ENCODE measurements at regions not wholly inside any gene's neighbourhood (a gene's known extent, or its start where the extent isn't known, plus 50 kb on each side); places are given as distances from the start of the nearest gene placed in this dataset.

DNA sequence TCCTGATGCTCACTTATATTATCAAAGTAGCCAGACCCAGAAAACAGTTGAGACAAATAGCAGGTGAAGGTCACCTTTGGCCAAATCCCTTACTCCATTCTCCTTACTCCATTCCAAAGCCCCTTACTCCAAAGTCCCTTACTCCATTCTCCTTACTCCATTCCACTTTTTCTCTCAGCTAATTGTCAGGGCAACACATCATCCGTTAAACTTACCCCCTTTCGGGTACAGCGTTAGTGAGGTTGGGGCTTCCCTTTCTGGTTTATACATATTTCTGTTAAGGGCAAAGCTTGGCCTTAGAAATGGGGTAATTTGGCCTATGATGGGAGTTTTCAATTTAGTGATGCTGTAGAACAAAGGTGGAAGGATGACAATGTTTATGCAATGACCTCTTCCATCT is 111.8 kb upstream of the CCND2 start:
- H2BK12ac ChIP-seq (ENCODE audit: low read length), result no peak overlapping the region
- no peak overlapping the region for H2AK5ac ChIP-seq (ENCODE audit: low read length)
- DNase-seq, result no peak
- H3K79me1 ChIP-seq (ENCODE audit: low read length), result peaks cover 11% of the 10 kb centered on the region
- H3K9me3 ChIP-seq (ENCODE audit: insufficient read depth, low read depth, low read length), result no peaks in the 10 kb centered on the region
- no peak overlapping the region for H2BK120ac ChIP-seq (ENCODE audit: insufficient read depth, low read length, poor library complexity)
- no peak overlapping the region for H2BK5ac ChIP-seq (ENCODE audit: low read depth, low read length, poor library complexity)
- H3K9ac ChIP-seq (ENCODE audit: low read length), result no peak overlapping the region
- H3K4ac ChIP-seq (ENCODE audit: low read depth, low read length), result no peak overlapping the region
- H3K27me3 ChIP-seq (ENCODE audit: insufficient read depth, low read length), result no peaks in the 10 kb centered on the region
- no peak overlapping the region for H2AFZ ChIP-seq (ENCODE audit: insufficient read depth, low read length, poor library complexity)
- H3K36me3 ChIP-seq (ENCODE audit: control insufficient read depth in 1 of 2, insufficient read depth in 2 of 2, low read length in 2 of 2), result no peaks in the 10 kb centered on the region
- no peak overlapping the region for H3K23ac ChIP-seq (ENCODE audit: low read length)
- no peak overlapping the region for H3K18ac ChIP-seq (ENCODE audit: low read length)
- H3K4me3 ChIP-seq (ENCODE audit: low read depth, low read length), result no peak overlapping the region
- no peak overlapping the region for H3K27ac ChIP-seq (ENCODE audit: low read depth, low read length)
- no peak overlapping the region for H4K91ac ChIP-seq (ENCODE audit: low read depth, low read length)
- no CpG with 5 or more reads among the region's 3 CpGs for WGBS (ENCODE audit: extremely low coverage, insufficient coverage, insufficient read length)
- H4K8ac ChIP-seq (ENCODE audit: low read depth, low read length), result no peak overlapping the region
- peaks cover 2% of the 10 kb centered on the region for H3K79me2 ChIP-seq (ENCODE audit: control insufficient read depth, insufficient read depth, low read length, poor library complexity)
- H4K12ac ChIP-seq (ENCODE audit: low read depth, low read length), result no peak overlapping the region
- no peak overlapping the region for H3K4me2 ChIP-seq (ENCODE audit: low read length)
- H3K14ac ChIP-seq (ENCODE audit: low read length), result no peak overlapping the region
- peaks cover 5 to 10% of the 10 kb centered on the region in 2 experiments for H3K4me1 ChIP-seq (ENCODE audit: control insufficient read depth in 1 of 2, insufficient read depth in 2 of 2, low read length in 2 of 2)

DNA sequence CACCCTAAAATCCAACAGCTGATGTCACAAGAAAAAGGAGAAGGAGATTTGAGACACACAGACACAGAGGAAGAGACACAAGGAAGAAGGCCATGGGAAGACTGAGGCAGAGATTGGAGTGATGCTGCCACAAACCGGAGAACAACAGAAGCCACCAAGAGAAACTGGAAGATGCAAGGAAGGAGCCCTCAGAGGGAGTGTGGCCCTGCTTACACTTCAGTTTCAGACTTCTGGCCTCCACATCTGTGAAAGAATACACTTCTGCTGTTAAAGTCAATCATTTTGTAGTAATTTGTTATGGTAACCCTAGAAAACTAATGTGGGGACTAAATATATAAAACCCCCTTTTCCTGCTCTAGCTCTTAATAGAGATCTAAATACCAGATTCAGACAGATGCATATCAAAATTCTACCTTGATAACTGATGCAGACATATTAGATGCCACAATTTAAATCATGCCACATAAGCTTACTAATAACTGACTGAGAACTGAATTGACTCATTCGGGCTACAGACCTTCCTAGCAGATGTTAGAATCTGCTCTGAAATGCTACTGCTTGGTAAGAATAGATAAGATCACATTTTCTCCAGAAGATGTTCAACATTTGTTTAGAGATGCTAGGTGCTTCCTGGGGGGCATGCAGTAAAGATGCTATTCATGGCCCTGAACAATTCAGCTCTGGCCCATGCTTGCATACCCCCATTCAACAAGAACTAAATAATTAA is 113.1 kb upstream of the CCND2 start:
- H3K4me1 ChIP-seq (ENCODE audit: control insufficient read depth in 1 of 2, insufficient read depth in 2 of 2, low read length in 2 of 2), result peaks cover 8 to 17% of the 10 kb centered on the region in 2 experiments
- H3K4ac ChIP-seq (ENCODE audit: low read depth, low read length), result no peak overlapping the region
- H3K27me3 ChIP-seq (ENCODE audit: insufficient read depth, low read length), result no peaks in the 10 kb centered on the region
- no peak overlapping the region for H3K4me2 ChIP-seq (ENCODE audit: low read length)
- H2AFZ ChIP-seq (ENCODE audit: insufficient read depth, low read length, poor library complexity), result no peak overlapping the region
- H4K91ac ChIP-seq (ENCODE audit: low read depth, low read length), result no peak overlapping the region
- DNase-seq, result no peak
- no peak overlapping the region for H3K23ac ChIP-seq (ENCODE audit: low read length)
- H3K4me3 ChIP-seq (ENCODE audit: low read depth, low read length), result no peak overlapping the region
- no peak overlapping the region for H3K18ac ChIP-seq (ENCODE audit: low read length)
- no peak overlapping the region for H3K14ac ChIP-seq (ENCODE audit: low read length)
- H2BK5ac ChIP-seq (ENCODE audit: low read depth, low read length, poor library complexity), result no peak overlapping the region
- no peak overlapping the region for H2BK120ac ChIP-seq (ENCODE audit: insufficient read depth, low read length, poor library complexity)
- H3K79me2 ChIP-seq (ENCODE audit: control insufficient read depth, insufficient read depth, low read length, poor library complexity), result peaks cover 2% of the 10 kb centered on the region
- no peak overlapping the region for H3K9ac ChIP-seq (ENCODE audit: low read length)
- H2BK12ac ChIP-seq (ENCODE audit: low read length), result no peak overlapping the region
- no peak overlapping the region for H3K27ac ChIP-seq (ENCODE audit: low read depth, low read length)
- no peaks in the 10 kb centered on the region for H3K9me3 ChIP-seq (ENCODE audit: insufficient read depth, low read depth, low read length)
- no peak overlapping the region for H4K12ac ChIP-seq (ENCODE audit: low read depth, low read length)
- H4K8ac ChIP-seq (ENCODE audit: low read depth, low read length), result no peak overlapping the region
- peaks cover 19% of the 10 kb centered on the region for H3K79me1 ChIP-seq (ENCODE audit: low read length)
- no CpG with 5 or more reads among the region's 2 CpGs for whole genome bisulfite sequencing (ENCODE audit: extremely low coverage, insufficient coverage, insufficient read length)
- H2AK5ac ChIP-seq (ENCODE audit: low read length), result no peak overlapping the region
- no peaks in the 10 kb centered on the region for H3K36me3 ChIP-seq (ENCODE audit: control insufficient read depth in 1 of 2, insufficient read depth in 2 of 2, low read length in 2 of 2)

DNA sequence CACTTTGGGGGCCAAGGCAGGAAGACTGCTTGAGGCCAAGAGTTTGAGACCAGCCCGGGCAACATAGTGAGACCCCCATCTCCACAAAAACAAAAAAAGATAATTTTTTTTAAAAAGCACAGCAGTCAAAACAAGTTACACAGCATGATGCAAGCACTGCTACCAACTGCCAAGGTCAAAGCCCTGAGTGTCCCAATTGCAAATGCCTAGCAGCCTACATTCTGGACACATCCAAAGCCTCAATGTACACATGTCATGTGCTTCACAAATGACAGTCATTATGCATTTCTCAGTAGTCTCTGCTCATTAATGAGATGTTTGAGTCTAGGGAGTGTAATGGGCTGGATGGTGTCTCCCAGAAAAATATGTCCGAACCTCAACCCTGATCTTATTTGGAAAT is 113.7 kb upstream of the CCND2 start:
- WGBS (ENCODE audit: extremely low coverage, insufficient coverage, insufficient read length), result no CpG with 5 or more reads among the region's 2 CpGs
- Histone ChIP-seq H3K9ac (ENCODE audit: low read length) (no peak overlapping the region), H3K4me3 (ENCODE audit: low read depth, low read length) (no peak overlapping the region)

DNA sequence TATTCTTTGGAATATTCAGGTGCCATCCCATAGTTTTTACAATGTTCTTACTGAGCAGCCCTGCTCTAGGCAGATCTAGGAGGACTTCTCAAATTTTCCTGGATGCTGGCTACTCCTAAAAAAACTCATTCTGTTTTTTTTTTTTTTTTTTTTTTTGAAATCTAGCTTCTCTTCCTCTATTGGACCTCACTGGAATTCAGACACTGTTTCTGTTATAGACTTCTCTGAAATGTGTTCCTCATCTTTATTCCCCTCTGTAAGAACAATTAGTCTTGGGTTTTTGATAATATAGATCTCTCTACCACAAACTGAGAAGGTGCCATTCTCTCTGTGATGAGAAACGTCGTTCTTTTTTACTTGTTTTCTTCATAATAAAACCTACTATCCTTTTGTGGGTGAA is 115.3 kb upstream of the CCND2 start:
- H2AFZ ChIP-seq (ENCODE audit: insufficient read depth, low read length, poor library complexity), result no peak overlapping the region
- H3K4me1 ChIP-seq (ENCODE audit: control insufficient read depth in 1 of 2, insufficient read depth in 2 of 2, low read length in 2 of 2), result peaks cover 3 to 10% of the 10 kb centered on the region in 2 experiments
- H2AK5ac ChIP-seq (ENCODE audit: low read length), result no peak overlapping the region
- H3K79me1 ChIP-seq (ENCODE audit: low read length), result peaks cover 8% of the 10 kb centered on the region
- no peak overlapping the region for H3K14ac ChIP-seq (ENCODE audit: low read length)
- no peaks in the 10 kb centered on the region for H3K79me2 ChIP-seq (ENCODE audit: control insufficient read depth, insufficient read depth, low read length, poor library complexity)
- no peak overlapping the region for H3K27ac ChIP-seq (ENCODE audit: low read depth, low read length)
- H2BK120ac ChIP-seq (ENCODE audit: insufficient read depth, low read length, poor library complexity), result no peak overlapping the region
- H3K18ac ChIP-seq (ENCODE audit: low read length), result no peak overlapping the region
- H3K9me3 ChIP-seq (ENCODE audit: insufficient read depth, low read depth, low read length), result no peaks in the 10 kb centered on the region
- H4K91ac ChIP-seq (ENCODE audit: low read depth, low read length), result no peak overlapping the region
- DNase-seq, result no peak
- no peak overlapping the region for H4K8ac ChIP-seq (ENCODE audit: low read depth, low read length)
- H2BK5ac ChIP-seq (ENCODE audit: low read depth, low read length, poor library complexity), result no peak overlapping the region
- WGBS (ENCODE audit: extremely low coverage, insufficient coverage, insufficient read length), result no CpG with 5 or more reads among the region's 2 CpGs
- no peak overlapping the region for H3K4ac ChIP-seq (ENCODE audit: low read depth, low read length)
- H3K27me3 ChIP-seq (ENCODE audit: insufficient read depth, low read length), result no peaks in the 10 kb centered on the region
- H3K36me3 ChIP-seq (ENCODE audit: control insufficient read depth in 1 of 2, insufficient read depth in 2 of 2, low read length in 2 of 2), result no peaks in the 10 kb centered on the region
- H3K9ac ChIP-seq (ENCODE audit: low read length), result no peak overlapping the region
- H3K4me2 ChIP-seq (ENCODE audit: low read length), result no peak overlapping the region
- no peak overlapping the region for H2BK12ac ChIP-seq (ENCODE audit: low read length)
- H3K23ac ChIP-seq (ENCODE audit: low read length), result no peak overlapping the region
- H4K12ac ChIP-seq (ENCODE audit: low read depth, low read length), result no peak overlapping the region
- no peak overlapping the region for H3K4me3 ChIP-seq (ENCODE audit: low read depth, low read length)

More for the DNA sequence above, 113.7 kb upstream of the CCND2 start:
- H3K4ac ChIP-seq (ENCODE audit: low read depth, low read length), result no peak overlapping the region
- no peaks in the 10 kb centered on the region for H3K9me3 ChIP-seq (ENCODE audit: insufficient read depth, low read depth, low read length)
- H2AFZ ChIP-seq (ENCODE audit: insufficient read depth, low read length, poor library complexity), result no peak overlapping the region
- H4K8ac ChIP-seq (ENCODE audit: low read depth, low read length), result no peak overlapping the region
- no peak overlapping the region for H3K14ac ChIP-seq (ENCODE audit: low read length)
- no peak for DNase-seq
- no peak overlapping the region for H3K23ac ChIP-seq (ENCODE audit: low read length)
- H3K18ac ChIP-seq (ENCODE audit: low read length), result no peak overlapping the region
- H3K27ac ChIP-seq (ENCODE audit: low read depth, low read length), result no peak overlapping the region
- no peak overlapping the region for H4K91ac ChIP-seq (ENCODE audit: low read depth, low read length)
- H2BK12ac ChIP-seq (ENCODE audit: low read length), result no peak overlapping the region
- no peak overlapping the region for H3K4me2 ChIP-seq (ENCODE audit: low read length)
- H2AK5ac ChIP-seq (ENCODE audit: low read length), result no peak overlapping the region
- H3K27me3 ChIP-seq (ENCODE audit: insufficient read depth, low read length), result no peaks in the 10 kb centered on the region
- peaks cover 15% of the 10 kb centered on the region for H3K79me1 ChIP-seq (ENCODE audit: low read length)
- H4K12ac ChIP-seq (ENCODE audit: low read depth, low read length), result no peak overlapping the region
- peaks cover 3 to 11% of the 10 kb centered on the region in 2 experiments for H3K4me1 ChIP-seq (ENCODE audit: control insufficient read depth in 1 of 2, insufficient read depth in 2 of 2, low read length in 2 of 2)
- no peak overlapping the region for H2BK120ac ChIP-seq (ENCODE audit: insufficient read depth, low read length, poor library complexity)
- H3K79me2 ChIP-seq (ENCODE audit: control insufficient read depth, insufficient read depth, low read length, poor library complexity), result peaks cover 2% of the 10 kb centered on the region
- H2BK5ac ChIP-seq (ENCODE audit: low read depth, low read length, poor library complexity), result no peak overlapping the region
- no peaks in the 10 kb centered on the region for H3K36me3 ChIP-seq (ENCODE audit: control insufficient read depth in 1 of 2, insufficient read depth in 2 of 2, low read length in 2 of 2)
